Central memory CD8-positive, alpha-beta T cell (primary cell): ENCODE measurements at regions not wholly inside any gene's neighbourhood (a gene's known extent, or its start where the extent isn't known, plus 50 kb on each side); places are given as distances from the start of the nearest gene placed in this dataset.

Source experiments
- ATAC-seq: fragments of 150-1000 bp; cut with Tn5 transposase; replicated peaks from 2 replicates; pipeline ENCODE4 v1.10.0; 2022; ENCODE audit warnings: mild to moderate bottlenecking, moderate FRiP score, moderate number of reproducible peaks; ENCODE audit not compliant: poor library complexity, severe bottlenecking; ENCODE audit errors: extremely low read depth
- DNase-seq, 2 donors: peaks; one replicate each; pipeline ENCODE4 v3.0.0; 2021; ENCODE audit warnings: low spot score in 2 of 2
- H3K27ac Mint-ChIP-seq: one replicate; pipeline ENCODE4 v1.8.0; 2022; ENCODE audit warnings: low read depth, mild to moderate bottlenecking, moderate library complexity, mixed read lengths
- H3K27me3 Mint-ChIP-seq: one replicate; pipeline ENCODE4 v1.8.0; 2022; ENCODE audit warnings: mixed read lengths
- H3K36me3 Mint-ChIP-seq: one replicate; pipeline ENCODE4 v1.8.0; 2022; ENCODE audit warnings: mild to moderate bottlenecking, moderate library complexity, mixed read lengths; ENCODE audit not compliant: insufficient read depth
- H3K4me1 Mint-ChIP-seq: one replicate; pipeline ENCODE4 v1.8.0; 2022; ENCODE audit warnings: mixed read lengths
- H3K4me3 Mint-ChIP-seq: one replicate; pipeline ENCODE4 v1.8.0; 2022; ENCODE audit warnings: mild to moderate bottlenecking, moderate library complexity, mixed read lengths
- H3K9me3 Mint-ChIP-seq: one replicate; pipeline ENCODE4 v1.8.0; 2022; ENCODE audit warnings: mixed read lengths

DNA sequence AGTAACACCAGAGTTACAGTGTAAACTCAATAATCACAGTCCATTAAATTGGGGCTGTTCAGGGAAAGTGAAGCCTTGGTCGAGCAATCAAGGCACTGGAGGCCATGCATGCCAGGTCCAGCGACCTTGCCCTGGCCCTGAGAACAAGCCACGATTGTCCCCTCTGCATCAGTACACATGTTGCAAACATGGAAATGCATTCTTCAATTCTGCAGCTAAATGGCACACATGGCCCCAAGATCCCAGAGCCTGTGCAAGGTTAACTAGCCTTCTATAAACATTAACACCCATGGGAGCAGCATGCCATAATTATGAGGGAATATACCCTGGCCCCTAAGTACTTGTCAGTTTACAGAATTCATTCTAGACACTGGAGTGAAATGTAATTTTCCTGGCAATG lies 204.7 kb downstream of the HS3ST3B1 start:
- ATAC-seq (no peak), DNase-seq (no peak)
- no peaks in the 10 kb centered on the region for H3K36me3 Mint-ChIP-seq
- H3K27me3 Mint-ChIP-seq, result peaks cover 20% of the 10 kb centered on the region
- no peak overlapping the region for H3K27ac Mint-ChIP-seq
- no peaks in the 10 kb centered on the region for H3K4me1 Mint-ChIP-seq
- H3K4me3 Mint-ChIP-seq, result no peak overlapping the region
- H3K9me3 Mint-ChIP-seq, result no peaks in the 10 kb centered on the region

- no peak for ATAC-seq
- Mint-ChIP-seq H3K9me3 (peaks cover 7% of the 10 kb centered on the region), H3K4me1 (no peaks in the 10 kb centered on the region), H3K27me3 (peaks cover 47% of the 10 kb centered on the region), H3K4me3 (no peak overlapping the region), H3K36me3 (no peaks in the 10 kb centered on the region), H3K27ac (no peak overlapping the region)
- no peak for DNase-seq
These were observed 199.1 kb downstream of the HS3ST3B1 start for GRCh38 chr17:14499976-14500375.

DNA sequence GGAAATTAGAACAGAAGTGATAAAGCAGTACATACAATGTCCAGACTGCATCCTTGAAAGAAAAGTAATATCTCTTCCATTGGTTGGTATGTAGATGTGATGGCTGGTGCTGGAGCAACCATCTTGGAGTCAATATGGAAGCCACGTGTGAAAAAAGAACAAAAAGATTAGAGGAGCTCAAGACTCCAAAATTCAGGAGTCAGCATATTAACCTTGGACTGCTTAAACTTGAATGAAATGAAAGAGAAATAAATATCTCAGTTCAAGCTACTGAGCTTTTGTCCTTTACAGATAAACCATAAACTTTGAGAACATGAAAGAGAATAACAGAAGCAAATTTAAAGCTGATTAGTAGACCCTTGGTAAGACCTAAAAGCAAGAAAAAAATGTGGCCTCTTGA lies 197.9 kb downstream of the HS3ST3B1 start:
- Mint-ChIP-seq H3K4me1 (no peaks in the 10 kb centered on the region), H3K27me3 (peaks cover 52% of the 10 kb centered on the region), H3K27ac (no peak overlapping the region), H3K36me3 (no peaks in the 10 kb centered on the region), H3K4me3 (no peak overlapping the region), H3K9me3 (peaks cover 7% of the 10 kb centered on the region)
- DNase-seq (no peak), ATAC-seq (no peak)

DNA sequence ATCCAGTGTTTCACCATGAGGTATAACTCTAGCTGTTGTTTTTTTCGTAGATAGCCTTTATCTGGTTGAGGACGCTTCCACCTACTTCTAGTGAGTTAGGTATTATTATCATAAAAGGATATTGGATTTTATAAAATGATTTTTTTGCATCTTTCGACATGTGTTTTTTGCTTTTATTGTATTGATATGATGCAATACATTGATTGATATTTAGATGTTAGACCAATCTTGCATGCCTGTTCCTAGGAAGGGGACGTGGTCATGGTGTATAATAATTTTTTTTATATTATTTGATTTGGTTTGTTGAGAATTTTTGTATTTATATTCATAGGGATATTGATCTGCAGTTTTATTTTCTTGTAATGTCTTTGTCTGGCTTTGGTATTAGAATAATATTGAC lies 193.3 kb downstream of the HS3ST3B1 start:
- DNase-seq, result no peak
- H3K27me3 Mint-ChIP-seq, result peaks cover 41% of the 10 kb centered on the region
- H3K4me3 Mint-ChIP-seq, result no peak overlapping the region
- no peak for ATAC-seq
- H3K36me3 Mint-ChIP-seq, result no peaks in the 10 kb centered on the region
- peaks cover 12% of the 10 kb centered on the region for H3K9me3 Mint-ChIP-seq
- H3K4me1 Mint-ChIP-seq, result no peaks in the 10 kb centered on the region
- H3K27ac Mint-ChIP-seq, result no peak overlapping the region

- no peaks in the 10 kb centered on the region for H3K36me3 Mint-ChIP-seq
- no peak overlapping the region for H3K4me3 Mint-ChIP-seq
- H3K27me3 Mint-ChIP-seq, result peaks cover 8% of the 10 kb centered on the region
- peaks cover 6% of the 10 kb centered on the region for H3K9me3 Mint-ChIP-seq
- no peak overlapping the region for H3K27ac Mint-ChIP-seq
- DNase-seq (no peak), ATAC-seq (no peak)
- no peaks in the 10 kb centered on the region for H3K4me1 Mint-ChIP-seq
These were observed 189.1 kb downstream of the HS3ST3B1 start for GRCh38 chr17:14489986-14490385.

GRCh38 chr17:14488958-14489550 lies 188.2 kb downstream of the HS3ST3B1 start:
- H3K27ac Mint-ChIP-seq, result no peak overlapping the region
- no peaks in the 10 kb centered on the region for H3K27me3 Mint-ChIP-seq
- no peak overlapping the region for H3K4me3 Mint-ChIP-seq
- DNase-seq (no peak), ATAC-seq (no peak)
- no peaks in the 10 kb centered on the region for H3K36me3 Mint-ChIP-seq
- H3K9me3 Mint-ChIP-seq, result peaks cover 6% of the 10 kb centered on the region
- no peaks in the 10 kb centered on the region for H3K4me1 Mint-ChIP-seq

DNA sequence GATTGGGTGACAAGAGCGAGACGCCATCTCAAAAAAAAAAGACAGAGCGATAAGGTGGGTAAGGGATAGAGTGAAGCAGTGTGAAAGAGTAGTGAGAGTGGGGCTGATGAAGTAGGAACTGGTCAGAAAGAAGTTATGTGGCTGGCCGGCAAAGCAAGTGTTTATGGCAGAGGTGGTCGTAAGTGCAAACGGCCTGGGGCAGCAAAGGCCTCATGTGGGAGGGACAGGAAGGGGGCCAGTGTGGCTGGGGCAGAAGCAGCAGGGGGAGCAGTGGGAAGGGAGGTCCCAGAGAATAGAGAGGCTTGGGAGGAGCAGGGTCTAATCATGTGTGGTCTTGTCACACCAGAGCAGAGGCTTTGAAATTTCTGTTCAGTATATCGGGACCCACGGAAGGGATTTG lies 186.2 kb downstream of the HS3ST3B1 start:
- Mint-ChIP-seq H3K27me3 (peaks cover 6% of the 10 kb centered on the region), H3K4me3 (no peak overlapping the region), H3K27ac (no peak overlapping the region), H3K9me3 (no peaks in the 10 kb centered on the region), H3K36me3 (no peaks in the 10 kb centered on the region), H3K4me1 (no peaks in the 10 kb centered on the region)
- ATAC-seq, result no peak
- DNase-seq, result no peak

- ATAC-seq (no peak), DNase-seq (no peak)
- no peak overlapping the region for H3K4me3 Mint-ChIP-seq
- no peaks in the 10 kb centered on the region for H3K36me3 Mint-ChIP-seq
- no peaks in the 10 kb centered on the region for H3K9me3 Mint-ChIP-seq
- H3K27me3 Mint-ChIP-seq, result peaks cover 13% of the 10 kb centered on the region
- no peak overlapping the region for H3K27ac Mint-ChIP-seq
- H3K4me1 Mint-ChIP-seq, result no peaks in the 10 kb centered on the region
These were observed 181.8 kb downstream of the HS3ST3B1 start for GRCh38 chr17:14482715-14483114.

DNA sequence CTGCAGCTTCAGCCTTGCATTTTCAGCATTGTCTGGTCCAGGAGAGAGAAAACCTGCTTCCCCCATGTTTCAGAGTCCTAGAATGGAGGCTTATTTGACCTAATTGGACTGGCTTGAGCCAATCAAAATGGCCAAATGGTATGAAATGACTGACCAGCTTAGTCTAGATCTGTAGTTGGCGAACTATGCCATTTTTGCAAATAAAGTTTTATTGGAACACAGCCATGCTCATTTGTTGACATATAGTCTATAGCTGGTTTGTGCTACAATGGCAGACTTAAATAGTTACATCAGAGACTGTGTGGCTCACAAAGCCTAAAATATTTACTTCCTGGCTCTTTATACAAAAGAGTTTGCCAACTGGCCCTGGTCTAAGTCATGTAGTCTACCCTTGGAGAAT lies 180.8 kb downstream of the HS3ST3B1 start:
- no peak overlapping the region for H3K4me3 Mint-ChIP-seq
- no peak overlapping the region for H3K27ac Mint-ChIP-seq
- H3K27me3 Mint-ChIP-seq, result peaks cover 18% of the 10 kb centered on the region
- DNase-seq (no peak), ATAC-seq (no peak)
- H3K4me1 Mint-ChIP-seq, result no peaks in the 10 kb centered on the region
- H3K36me3 Mint-ChIP-seq, result no peaks in the 10 kb centered on the region
- no peaks in the 10 kb centered on the region for H3K9me3 Mint-ChIP-seq

DNA sequence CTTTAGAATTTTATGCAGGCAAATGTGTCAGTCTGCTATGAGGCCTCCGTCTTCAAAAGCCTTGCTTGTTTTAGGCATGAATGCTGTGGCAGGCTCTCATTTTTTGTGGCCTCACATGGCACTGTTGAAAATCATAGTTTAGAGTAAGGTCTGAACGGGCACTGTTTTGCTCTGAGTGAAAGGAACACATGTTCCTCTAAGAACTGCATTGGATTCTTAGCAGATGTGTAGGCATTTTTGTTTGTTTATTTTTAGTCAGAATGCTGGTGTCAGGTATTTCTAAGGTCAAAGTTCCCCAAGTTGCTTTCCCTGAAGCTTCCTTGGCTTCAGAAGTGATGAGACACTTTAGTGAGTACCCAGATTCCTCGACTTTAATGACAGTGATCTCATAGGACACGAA lies 173.7 kb downstream of the HS3ST3B1 start:
- Mint-ChIP-seq H3K27me3 (peaks cover 24% of the 10 kb centered on the region), H3K36me3 (peaks cover 2% of the 10 kb centered on the region), H3K4me1 (peaks cover 10% of the 10 kb centered on the region), H3K27ac (no peak overlapping the region), H3K4me3 (no peak overlapping the region), H3K9me3 (no peaks in the 10 kb centered on the region)
- no peak for ATAC-seq
- DNase-seq, result no peak

DNA sequence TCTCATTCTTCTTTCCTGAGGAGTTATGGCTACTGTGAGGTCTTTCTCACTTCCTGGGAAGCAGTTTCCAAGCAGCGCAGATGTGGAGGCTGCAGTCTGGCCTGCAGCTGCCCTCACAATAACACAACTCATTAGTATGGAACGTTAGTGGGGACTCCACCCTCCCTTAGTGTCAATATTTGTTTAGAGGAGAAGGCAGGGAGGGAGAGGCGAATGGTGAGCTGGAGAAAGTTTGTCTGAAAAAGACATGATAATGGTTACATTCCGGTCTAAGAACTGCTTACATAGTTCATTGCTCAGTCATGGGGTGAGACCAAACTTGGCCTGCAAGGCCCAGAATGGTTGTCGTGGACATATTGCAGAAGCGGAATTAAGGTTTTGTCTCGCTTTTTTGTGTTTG lies 170.2 kb downstream of the HS3ST3B1 start:
- H3K27me3 Mint-ChIP-seq, result peaks cover 13% of the 10 kb centered on the region
- no peak overlapping the region for H3K27ac Mint-ChIP-seq
- no peak for DNase-seq
- ATAC-seq, result no peak
- peaks cover 2% of the 10 kb centered on the region for H3K36me3 Mint-ChIP-seq
- H3K9me3 Mint-ChIP-seq, result no peaks in the 10 kb centered on the region
- peaks cover 10% of the 10 kb centered on the region for H3K4me1 Mint-ChIP-seq
- H3K4me3 Mint-ChIP-seq, result no peak overlapping the region

DNA sequence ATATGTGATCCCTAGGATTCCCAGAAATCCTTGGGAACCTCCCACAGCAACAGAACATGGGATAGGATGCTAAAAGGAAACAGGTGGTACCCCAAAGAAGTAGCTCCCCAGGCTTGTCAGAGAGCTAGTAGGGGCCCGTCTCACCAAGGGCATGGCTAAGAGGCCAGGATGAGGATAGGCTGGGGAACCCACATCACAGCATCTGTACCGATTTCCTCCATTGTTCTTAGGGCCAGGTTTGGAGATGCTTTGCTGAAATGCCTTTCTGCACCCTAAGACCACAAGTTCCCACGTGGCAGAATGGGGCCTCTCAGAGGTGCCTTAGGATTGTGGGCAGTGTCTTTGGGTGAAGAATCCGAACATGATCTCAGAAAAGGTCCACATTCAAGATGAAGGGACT lies 169.5 kb downstream of the HS3ST3B1 start:
- peaks cover 2% of the 10 kb centered on the region for H3K36me3 Mint-ChIP-seq
- H3K27me3 Mint-ChIP-seq, result peaks cover 8% of the 10 kb centered on the region
- no peak overlapping the region for H3K27ac Mint-ChIP-seq
- H3K4me1 Mint-ChIP-seq, result peaks cover 10% of the 10 kb centered on the region
- H3K4me3 Mint-ChIP-seq, result no peak overlapping the region
- H3K9me3 Mint-ChIP-seq, result no peaks in the 10 kb centered on the region
- DNase-seq (no peak), ATAC-seq (no peak)

GRCh38 chr17:14469971-14470370 lies 169.1 kb downstream of the HS3ST3B1 start:
- no peak overlapping the region for H3K27ac Mint-ChIP-seq
- ATAC-seq (no peak), DNase-seq (no peak)
- H3K27me3 Mint-ChIP-seq, result peaks cover 3% of the 10 kb centered on the region
- H3K36me3 Mint-ChIP-seq, result peaks cover 2% of the 10 kb centered on the region
- peaks cover 10% of the 10 kb centered on the region for H3K4me1 Mint-ChIP-seq
- H3K9me3 Mint-ChIP-seq, result no peaks in the 10 kb centered on the region
- no peak overlapping the region for H3K4me3 Mint-ChIP-seq

DNA sequence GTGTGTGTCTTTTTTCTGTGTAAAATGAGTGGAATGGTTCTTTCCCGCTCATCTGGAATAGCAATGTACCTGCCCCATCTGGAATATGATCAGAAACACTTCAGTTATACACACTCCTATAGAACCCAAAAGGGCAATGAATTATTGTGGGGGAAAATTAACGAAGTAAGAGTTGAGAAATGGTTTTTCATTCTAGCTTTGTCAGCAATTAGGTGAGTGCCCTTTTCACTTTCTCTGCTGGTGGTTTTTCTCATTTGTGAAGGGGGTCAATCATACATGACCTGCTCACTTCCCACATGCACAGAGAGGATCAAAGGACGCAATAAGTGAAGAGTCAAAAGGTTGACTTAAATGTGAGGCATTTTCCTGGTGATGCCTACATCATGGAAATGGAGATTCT lies 168.0 kb downstream of the HS3ST3B1 start:
- Mint-ChIP-seq H3K9me3 (no peaks in the 10 kb centered on the region), H3K27me3 (no peaks in the 10 kb centered on the region), H3K27ac (no peak overlapping the region), H3K4me1 (peaks cover 10% of the 10 kb centered on the region), H3K36me3 (peaks cover 2% of the 10 kb centered on the region), H3K4me3 (no peak overlapping the region)
- ATAC-seq, result no peak
- no peak for DNase-seq
